Activated naive CD4-positive, alpha-beta T cell treated with anti-CD3 and anti-CD28 coated beads for 36 hours (primary cell): ENCODE measurements at regions not wholly inside any gene's neighbourhood (a gene's known extent, or its start where the extent isn't known, plus 50 kb on each side); places are given as distances from the start of the nearest gene placed in this dataset.
"Not testable (repeated sequence)": the region's sequence is repeated elsewhere in the genome, so short reads cannot be mapped to it uniquely, and the experiment has no call there.

Source experiments
- CTCF ChIA-PET: fragments of 350-600 bp; sonication (Branson Sonifier 250); formaldehyde crosslinking; loops from one replicate; lab custom pipeline; 2021; ENCODE audit warnings: antibody characterized with exemption; lab: Charles Lee
- DNase-seq: peaks from one replicate; pipeline ENCODE4 v3.0.0-alpha.2; 2020
- H3K27ac Mint-ChIP-seq: one replicate; pipeline ENCODE4 v1.8.0; 2021; ENCODE audit warnings: mild to moderate bottlenecking, mixed read lengths
- H3K27me3 Mint-ChIP-seq: one replicate; pipeline ENCODE4 v1.8.0; 2021; ENCODE audit warnings: low read depth, mixed read lengths
- H3K36me3 Mint-ChIP-seq: one replicate; pipeline ENCODE4 v1.8.0; 2021; ENCODE audit warnings: low read depth, mixed read lengths
- H3K4me1 Mint-ChIP-seq: one replicate; pipeline ENCODE4 v1.8.0; 2021; ENCODE audit warnings: low read depth, mixed read lengths
- H3K4me3 Mint-ChIP-seq: one replicate; pipeline ENCODE4 v1.8.0; 2021; ENCODE audit warnings: mild to moderate bottlenecking, moderate library complexity, mixed read lengths
- H3K9me3 Mint-ChIP-seq: one replicate; pipeline ENCODE4 v1.8.0; 2021; ENCODE audit warnings: mixed read lengths
- intact Hi-C: fragments of 100-400 bp; cut with micrococcal nuclease; formaldehyde crosslinking; loops from one replicate; pipeline ENCODE4 v1.15.1; 2023

- Mint-ChIP-seq H3K9me3 (peaks cover 1% of the 10 kb centered on the region), H3K36me3 (no peaks in the 10 kb centered on the region), H3K4me3 (no peak overlapping the region), H3K27me3 (no peaks in the 10 kb centered on the region), H3K27ac (no peak overlapping the region), H3K4me1 (no peaks in the 10 kb centered on the region)
- DNase-seq: no peak
- CTCF ChIA-PET: no interaction called here
- intact Hi-C loops: no loop called here
Observed at GRCh38 chr7:114206688-114207087, 207.9 kb upstream of the FOXP2 start.

DNA sequence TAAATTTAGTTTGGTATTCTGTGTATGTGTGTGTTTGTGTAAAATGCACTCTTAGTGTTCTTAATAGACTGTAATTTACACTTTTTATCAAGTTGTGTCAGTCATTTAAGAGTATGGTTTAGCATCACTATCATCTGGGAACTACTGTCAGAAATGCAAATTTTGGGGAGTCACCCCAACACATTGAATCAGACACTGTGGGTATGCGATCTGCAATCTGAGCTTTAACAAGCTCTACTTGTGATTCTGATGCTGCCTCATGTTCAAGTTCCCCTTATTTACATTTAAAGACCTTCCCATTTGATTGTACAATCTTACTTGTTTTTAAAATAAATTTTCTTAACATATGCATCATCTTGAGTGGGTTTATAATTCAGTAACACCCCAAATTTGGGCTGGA lies 218.1 kb upstream of the FOXP2 start:
- no peaks in the 10 kb centered on the region for H3K4me1 Mint-ChIP-seq
- no peaks in the 10 kb centered on the region for H3K27me3 Mint-ChIP-seq
- no peak for DNase-seq
- no peak overlapping the region for H3K4me3 Mint-ChIP-seq
- no peaks in the 10 kb centered on the region for H3K36me3 Mint-ChIP-seq
- no peaks in the 10 kb centered on the region for H3K9me3 Mint-ChIP-seq
- no peak overlapping the region for H3K27ac Mint-ChIP-seq
- CTCF ChIA-PET: no interaction called here
- intact Hi-C loops: no loop called here

DNA sequence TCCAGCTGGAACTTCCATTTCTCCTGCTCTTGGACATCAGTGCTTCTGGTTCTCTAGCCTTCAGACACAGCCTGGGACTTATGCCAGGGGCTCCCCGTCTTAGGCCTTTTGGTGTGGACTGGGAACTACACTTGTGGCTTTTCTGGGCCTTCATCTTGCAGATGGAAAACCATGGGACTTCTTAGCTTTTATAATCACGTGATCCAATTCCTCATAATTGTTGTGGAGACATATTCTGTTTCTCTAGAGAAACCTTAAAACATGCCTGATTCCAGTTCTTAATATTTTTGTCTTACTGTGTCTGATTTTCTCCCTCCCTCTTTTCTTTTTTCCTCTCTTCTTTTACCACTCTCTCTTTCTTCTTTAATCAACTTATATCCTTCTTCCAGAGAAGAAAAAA lies 224.2 kb upstream of the FOXP2 start:
- no peaks in the 10 kb centered on the region for H3K9me3 Mint-ChIP-seq
- DNase-seq: no peak
- intact Hi-C loops: no loop called here
- no peaks in the 10 kb centered on the region for H3K36me3 Mint-ChIP-seq
- H3K27me3 Mint-ChIP-seq: no peaks in the 10 kb centered on the region
- CTCF ChIA-PET: no interaction called here
- H3K4me3 Mint-ChIP-seq: no peak overlapping the region
- H3K27ac Mint-ChIP-seq: no peak overlapping the region
- H3K4me1 Mint-ChIP-seq: no peaks in the 10 kb centered on the region

DNA sequence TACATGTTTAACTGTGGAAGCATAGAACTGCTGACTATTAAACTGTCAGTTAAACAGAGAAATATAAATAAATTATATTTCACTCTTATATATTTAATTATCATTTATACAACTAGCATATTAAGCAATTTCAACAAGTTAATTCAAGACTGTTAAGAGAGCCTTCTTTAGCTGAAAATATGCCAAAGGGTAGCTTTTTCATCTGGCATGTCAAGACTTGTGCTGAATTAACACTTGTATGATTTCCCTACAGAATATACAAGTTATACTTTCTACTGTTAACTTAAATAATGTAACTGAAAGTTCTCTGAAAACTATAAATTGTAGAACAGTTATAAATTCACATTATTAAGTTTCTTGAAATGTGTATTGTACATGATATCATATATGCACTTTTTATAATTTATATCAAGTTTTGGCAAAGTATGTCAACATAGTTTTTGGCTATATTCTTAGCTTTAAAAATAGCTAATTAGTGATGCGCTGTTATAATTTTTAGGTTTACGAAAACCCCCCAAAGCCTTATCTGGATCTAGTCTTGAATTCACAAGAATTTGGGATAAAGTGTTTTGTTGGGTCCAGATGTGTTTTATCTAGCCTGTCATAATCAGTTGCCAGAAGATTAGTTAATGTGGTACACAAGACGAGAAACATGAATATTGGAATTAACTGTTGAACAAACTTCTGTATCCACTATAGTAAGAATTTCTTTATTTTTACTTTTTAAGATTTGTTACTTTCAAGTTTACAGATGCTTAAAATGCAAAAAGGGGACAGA lies 231.1 kb upstream of the FOXP2 start:
- CTCF ChIA-PET: no interaction called here
- intact Hi-C loops: no loop called here
- Mint-ChIP-seq H3K27me3 (no peaks in the 10 kb centered on the region), H3K36me3 (no peaks in the 10 kb centered on the region), H3K27ac (no peak overlapping the region), H3K4me1 (no peaks in the 10 kb centered on the region), H3K9me3 (no peaks in the 10 kb centered on the region), H3K4me3 (no peak overlapping the region)
- DNase-seq: no peak

DNA sequence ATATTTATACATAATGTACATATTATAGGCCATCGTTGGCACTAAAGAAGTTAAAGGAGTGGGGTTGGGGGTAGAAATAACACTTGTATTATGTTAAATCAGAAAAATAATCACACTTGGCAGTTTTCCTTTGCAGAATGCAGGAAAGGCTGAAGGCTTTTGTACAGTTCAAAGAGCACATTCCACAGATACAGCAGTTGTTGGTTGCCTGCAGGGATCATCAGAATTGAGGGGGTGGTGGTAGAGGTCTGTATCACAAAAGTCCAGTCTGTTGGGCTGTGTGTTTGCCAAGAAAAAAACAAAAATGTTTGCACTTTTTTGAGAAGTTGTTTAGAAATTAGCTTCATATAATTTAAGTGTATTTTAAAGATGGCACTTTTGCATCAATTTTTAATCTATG lies 231.8 kb upstream of the FOXP2 start:
- Mint-ChIP-seq H3K4me3 (no peak overlapping the region), H3K4me1 (no peaks in the 10 kb centered on the region), H3K36me3 (no peaks in the 10 kb centered on the region), H3K27me3 (no peaks in the 10 kb centered on the region), H3K27ac (no peak overlapping the region), H3K9me3 (no peaks in the 10 kb centered on the region)
- CTCF ChIA-PET: no interaction called here
- DNase-seq: no peak
- intact Hi-C loops: no loop called here

DNA sequence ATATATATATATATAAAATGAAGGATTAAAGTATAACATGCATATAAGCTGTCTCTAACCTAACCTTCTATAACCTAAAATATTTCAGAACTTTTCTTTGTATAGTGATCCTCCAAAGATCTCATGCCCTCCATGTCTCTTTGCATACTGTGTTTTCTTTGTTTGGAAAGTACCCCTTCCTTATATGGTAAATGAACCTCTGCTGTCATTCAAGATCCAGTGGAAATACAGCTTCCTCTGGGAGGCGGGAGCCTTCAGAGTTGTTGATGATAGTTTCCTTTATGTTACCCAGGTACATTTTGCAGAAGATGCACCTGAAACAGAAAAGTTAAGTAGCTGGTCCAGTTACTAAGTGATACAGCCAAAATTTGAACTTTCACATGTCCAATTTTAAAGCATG lies 233.3 kb upstream of the FOXP2 start:
- H3K36me3 Mint-ChIP-seq: no peaks in the 10 kb centered on the region
- H3K9me3 Mint-ChIP-seq: no peaks in the 10 kb centered on the region
- H3K4me3 Mint-ChIP-seq: no peak overlapping the region
- no peaks in the 10 kb centered on the region for H3K27me3 Mint-ChIP-seq
- no peaks in the 10 kb centered on the region for H3K4me1 Mint-ChIP-seq
- no peak overlapping the region for H3K27ac Mint-ChIP-seq
- DNase-seq: no peak
- intact Hi-C loops: no loop called here
- CTCF ChIA-PET: no interaction called here

DNA sequence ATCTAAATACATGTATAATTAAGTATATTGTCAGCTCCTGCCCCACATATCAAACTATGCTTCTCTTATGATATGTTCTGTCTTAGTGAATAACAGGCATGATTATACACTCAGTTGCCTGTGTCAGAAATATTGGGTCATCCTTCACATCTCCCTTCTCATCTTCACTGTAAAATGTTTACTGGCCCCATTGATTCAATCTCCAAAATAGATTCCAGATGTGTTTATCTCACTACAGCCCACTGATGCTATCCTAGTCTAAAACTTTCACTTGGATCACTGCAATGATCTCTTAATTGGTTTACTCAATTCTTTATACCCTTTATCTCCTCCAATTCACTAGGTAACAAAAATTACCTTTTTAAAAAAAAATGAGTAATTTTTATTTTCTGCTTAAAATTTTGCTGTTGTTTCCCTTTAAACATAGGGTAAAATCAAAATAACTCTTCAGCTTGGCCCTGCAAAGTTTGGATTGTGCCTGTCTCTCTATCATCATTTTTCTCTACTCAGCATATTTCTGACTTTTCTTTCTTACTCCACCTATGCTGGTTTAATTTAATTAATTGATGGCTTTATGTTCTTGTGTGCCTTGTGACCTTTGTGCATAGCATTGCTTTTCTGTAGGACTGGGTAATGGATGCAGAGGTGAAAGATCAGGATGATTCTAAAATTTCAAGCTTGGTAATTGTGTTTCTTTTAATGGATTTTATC lies 233.9 kb upstream of the FOXP2 start:
- H3K4me1 Mint-ChIP-seq: no peaks in the 10 kb centered on the region
- intact Hi-C loops: no loop called here
- no peaks in the 10 kb centered on the region for H3K9me3 Mint-ChIP-seq
- CTCF ChIA-PET: no interaction called here
- DNase-seq: no peak
- H3K27ac Mint-ChIP-seq: no peak overlapping the region
- no peaks in the 10 kb centered on the region for H3K36me3 Mint-ChIP-seq
- no peaks in the 10 kb centered on the region for H3K27me3 Mint-ChIP-seq
- H3K4me3 Mint-ChIP-seq: no peak overlapping the region

DNA sequence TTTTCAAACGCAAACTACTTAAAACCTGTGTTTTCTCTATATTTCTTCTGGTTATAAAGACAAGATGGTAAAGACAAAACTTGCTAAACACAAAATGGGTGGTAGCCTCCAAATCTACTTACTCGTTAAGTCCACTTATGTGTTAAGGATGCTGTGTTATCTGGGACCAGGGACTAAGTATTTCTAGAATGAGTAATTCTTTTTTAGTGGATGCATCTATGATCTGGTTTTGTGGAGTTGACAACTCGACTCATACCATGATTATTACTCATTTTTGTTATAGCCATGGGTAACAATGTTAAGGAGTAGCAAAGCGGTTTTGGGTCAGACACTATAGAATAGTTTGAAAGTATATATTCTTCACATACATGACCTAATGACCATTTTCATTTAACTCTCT lies 239.5 kb upstream of the FOXP2 start:
- Mint-ChIP-seq H3K4me1 (no peaks in the 10 kb centered on the region), H3K27me3 (no peaks in the 10 kb centered on the region)
- DNase-seq: no peak

DNA sequence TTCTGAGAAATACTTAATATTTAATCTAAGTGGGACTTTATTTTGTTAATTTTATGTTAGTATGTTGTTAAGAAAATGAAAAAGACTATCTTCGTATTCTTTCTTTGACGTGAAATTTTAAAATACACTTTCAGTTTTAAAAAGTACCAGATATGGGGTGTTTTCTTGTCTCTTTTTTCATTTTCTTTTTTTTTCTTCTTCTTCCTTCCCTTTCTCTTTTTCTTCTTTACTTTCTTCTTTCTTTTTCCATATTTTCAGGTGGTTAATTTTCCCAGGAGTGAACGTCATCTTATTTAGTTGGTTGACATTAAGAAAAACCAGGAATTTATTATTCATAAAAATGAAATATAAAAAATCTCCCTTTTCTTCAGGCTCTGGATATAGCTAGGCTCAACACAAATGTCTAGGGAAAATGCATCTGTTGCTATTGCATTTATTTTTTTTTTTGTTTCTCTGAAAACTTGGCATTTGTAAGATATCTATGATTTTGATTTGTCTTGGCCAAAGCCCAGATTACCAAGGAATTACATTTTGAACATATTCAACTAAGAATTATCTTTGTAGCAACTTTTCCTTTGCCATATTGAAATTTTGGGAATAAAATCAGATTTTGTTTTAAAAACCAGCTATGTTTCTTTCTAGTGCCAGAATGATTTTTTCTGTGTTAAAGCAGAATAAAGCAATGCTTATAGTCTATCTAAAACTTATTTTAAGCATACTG lies 241.3 kb upstream of the FOXP2 start:
- intact Hi-C loops: no loop called here
- H3K27me3 Mint-ChIP-seq: no peaks in the 10 kb centered on the region
- no peaks in the 10 kb centered on the region for H3K4me1 Mint-ChIP-seq
- H3K9me3 Mint-ChIP-seq: peaks cover 8% of the 10 kb centered on the region
- no peak overlapping the region for H3K27ac Mint-ChIP-seq
- no peak overlapping the region for H3K4me3 Mint-ChIP-seq
- DNase-seq: no peak
- H3K36me3 Mint-ChIP-seq: no peaks in the 10 kb centered on the region
- CTCF ChIA-PET: no interaction called here

More for the DNA sequence above, 239.5 kb upstream of the FOXP2 start:
- CTCF ChIA-PET: no interaction called here
- H3K36me3 Mint-ChIP-seq: no peaks in the 10 kb centered on the region
- H3K4me3 Mint-ChIP-seq: no peak overlapping the region
- peaks cover 2% of the 10 kb centered on the region for H3K9me3 Mint-ChIP-seq
- intact Hi-C loops: no loop called here
- no peak overlapping the region for H3K27ac Mint-ChIP-seq

GRCh38 chr7:114169389-114169788 lies 245.2 kb upstream of the FOXP2 start:
- H3K4me1 Mint-ChIP-seq, DNase-seq, CTCF ChIA-PET, H3K4me3 Mint-ChIP-seq, H3K27ac Mint-ChIP-seq, H3K36me3 Mint-ChIP-seq, intact Hi-C loops, H3K27me3 Mint-ChIP-seq: not testable (repeated sequence)
- H3K9me3 Mint-ChIP-seq: peaks cover 11% of the 10 kb centered on the region

DNA sequence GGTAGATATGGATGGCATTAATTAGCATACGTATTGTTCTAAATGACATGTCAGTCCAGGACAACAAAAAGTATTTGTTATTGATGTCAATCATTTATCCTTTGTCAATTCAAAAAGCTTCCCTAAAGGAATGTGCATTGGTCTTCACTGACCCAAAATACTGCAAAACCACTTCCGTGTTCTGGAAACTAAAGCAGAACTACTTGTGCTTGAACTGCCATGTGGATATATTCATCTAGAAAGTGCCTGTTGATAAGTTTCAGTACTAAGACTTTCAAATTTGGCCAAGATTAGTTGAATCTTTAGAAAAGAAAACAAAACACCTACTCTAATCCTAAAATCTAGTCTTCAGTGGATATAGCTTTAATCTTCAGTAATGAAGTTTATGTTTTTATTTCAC lies 242.1 kb upstream of the PPP1R3A start:
- intact Hi-C loops: no loop called here
- no peak for DNase-seq
- no peaks in the 10 kb centered on the region for H3K9me3 Mint-ChIP-seq
- H3K4me1 Mint-ChIP-seq: no peaks in the 10 kb centered on the region
- CTCF ChIA-PET: no interaction called here
- H3K27me3 Mint-ChIP-seq: peaks cover 2% of the 10 kb centered on the region
- H3K4me3 Mint-ChIP-seq: no peak overlapping the region
- no peaks in the 10 kb centered on the region for H3K36me3 Mint-ChIP-seq
- H3K27ac Mint-ChIP-seq: no peak overlapping the region

DNA sequence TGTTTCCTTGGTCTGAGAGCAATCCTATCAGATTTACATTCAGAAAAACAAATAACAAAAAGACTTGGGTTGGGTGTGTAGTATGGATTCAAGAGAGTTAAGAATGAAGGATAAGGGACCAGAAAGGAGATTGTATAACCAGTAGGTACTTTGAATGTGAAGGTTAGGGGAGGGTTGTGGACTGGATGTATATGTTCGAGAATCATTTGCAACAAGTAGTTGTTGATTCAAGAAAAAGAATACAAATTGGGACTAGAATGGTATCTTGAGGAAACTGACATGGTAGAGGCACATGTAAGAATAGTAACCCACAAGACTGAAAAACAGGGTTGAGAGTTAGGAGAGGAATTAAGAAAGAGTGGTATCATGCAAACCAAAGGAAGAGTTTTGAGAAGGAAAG lies 240.0 kb upstream of the PPP1R3A start:
- Mint-ChIP-seq H3K36me3 (no peaks in the 10 kb centered on the region), H3K4me1 (no peaks in the 10 kb centered on the region), H3K27ac (no peak overlapping the region), H3K4me3 (no peak overlapping the region), H3K27me3 (peaks cover 2% of the 10 kb centered on the region), H3K9me3 (no peaks in the 10 kb centered on the region)
- intact Hi-C loops: no loop called here
- no peak for DNase-seq
- CTCF ChIA-PET: no interaction called here

DNA sequence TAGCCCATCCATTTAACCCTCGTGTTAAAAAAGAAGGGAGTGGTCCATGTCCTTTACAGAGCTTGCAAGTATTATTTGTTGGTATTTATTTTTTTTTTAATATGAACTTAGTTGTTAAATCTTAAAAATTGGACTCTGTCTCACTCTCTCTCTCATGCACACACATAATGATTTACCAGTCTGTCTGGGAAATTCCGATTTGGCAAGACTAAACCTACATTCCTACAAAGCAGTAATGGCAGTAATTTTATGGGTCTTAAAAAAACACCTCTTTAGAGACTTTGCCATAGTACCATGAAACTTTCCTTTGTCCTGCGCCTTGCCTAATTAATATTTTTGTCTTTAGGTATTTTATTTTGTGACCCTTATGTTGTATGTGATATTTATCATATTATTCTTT lies 239.5 kb upstream of the PPP1R3A start:
- no peak overlapping the region for H3K27ac Mint-ChIP-seq
- intact Hi-C loops: no loop called here
- no peaks in the 10 kb centered on the region for H3K9me3 Mint-ChIP-seq
- H3K4me3 Mint-ChIP-seq: no peak overlapping the region
- peaks cover 2% of the 10 kb centered on the region for H3K27me3 Mint-ChIP-seq
- no peaks in the 10 kb centered on the region for H3K4me1 Mint-ChIP-seq
- DNase-seq: no peak
- CTCF ChIA-PET: no interaction called here
- H3K36me3 Mint-ChIP-seq: no peaks in the 10 kb centered on the region
